Motor neuron (in vitro differentiated cells): ENCODE measurements at regions not wholly inside any gene's neighbourhood (a gene's known extent, or its start where the extent isn't known, plus 50 kb on each side); places are given as distances from the start of the nearest gene placed in this dataset.

ENCODE experiments used
- ATAC-seq, 8 experiments: fragments of 200-7000 bp; cut with Tn5 transposase; replicated peaks in 6 of 8; 2 replicates each; pipeline ENCODE4 v1.8.0; 2021; ENCODE audit warnings: mild to moderate bottlenecking in 8 of 8, moderate library complexity in 8 of 8
- H3K27ac ChIP-seq, 2 donors: fragments of 250-450 bp; sonication (Bioruptor Pico); 2 replicates each; pipeline ENCODE4 v1.9.0; 2021; ENCODE audit warnings: antibody characterized with exemption in 2 of 2, mild to moderate bottlenecking in 2 of 2, moderate library complexity in 1 of 2
- H3K4me1 ChIP-seq, 2 donors: fragments of 250-450 bp; sonication (Bioruptor Pico); replicated peaks in 1 of 2; 2 replicates each; pipeline ENCODE4 v1.6.1; 2021; ENCODE audit warnings: antibody characterized with exemption in 2 of 2, mild to moderate bottlenecking in 2 of 2, moderate library complexity in 1 of 2
- H3K4me3 ChIP-seq, 5 donors: fragments of 250-450 bp; sonication (Bioruptor Pico); 2 replicates each; pipeline ENCODE4 v1.9.0; 2021; ENCODE audit warnings: antibody characterized with exemption in 5 of 5, mild to moderate bottlenecking in 5 of 5, moderate library complexity in 4 of 5
- WGBS, 10 experiments: fragments of 450-650 bp; shearing (Covaris generic); methylation state at CpG; one replicate each; pipeline ENCODE4 v1.0.0; 2022; 5-methylcytosine and 5-hydroxymethylcytosine counted together
- in situ Hi-C, 9 experiments: fragments of 400-800 bp; cut with MboI; loops; one replicate each; pipeline ENCODE4 v1.15.0; 2021; ENCODE audit warnings: low sequenced_read_pairs in 9 of 9, low pct_unique_long_range_greater_than_20kb in 2 of 9; ENCODE audit not compliant: unreplicated experiment in 9 of 9

DNA sequence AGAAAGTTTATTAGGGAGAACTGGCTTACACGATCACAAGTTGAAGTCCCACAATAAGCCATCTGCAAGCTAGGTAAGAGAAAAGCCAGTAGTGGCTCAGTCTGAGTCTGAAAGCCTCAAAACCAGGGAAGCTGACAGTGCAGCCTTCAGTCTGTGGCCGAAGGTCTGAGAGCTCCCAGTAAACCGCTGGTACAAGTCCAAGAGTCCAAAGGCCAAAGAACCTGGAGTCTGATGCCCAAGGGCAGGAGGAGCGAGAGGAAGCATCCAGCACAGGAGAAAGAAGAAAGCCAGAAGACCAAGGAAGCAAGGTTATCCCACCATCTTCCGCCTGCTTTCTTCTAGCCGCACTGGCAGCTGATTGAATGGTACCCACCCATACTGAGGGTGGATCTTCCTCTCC, 97.3 kb upstream of the FBN2 start:
- H3K4me3 ChIP-seq: no peak overlapping the region
- no peak for ATAC-seq
- 20 to 100% (median 94%) methylated on average over 1 to 5 of the region's 6 CpGs; no CpG with 5 or more reads in 3 of the 10 experiments for WGBS, 10 experiments
- H3K4me1 ChIP-seq: no peaks in the 10 kb centered on the region
- H3K27ac ChIP-seq: no peak overlapping the region
- in situ Hi-C loops: no loop called here

DNA sequence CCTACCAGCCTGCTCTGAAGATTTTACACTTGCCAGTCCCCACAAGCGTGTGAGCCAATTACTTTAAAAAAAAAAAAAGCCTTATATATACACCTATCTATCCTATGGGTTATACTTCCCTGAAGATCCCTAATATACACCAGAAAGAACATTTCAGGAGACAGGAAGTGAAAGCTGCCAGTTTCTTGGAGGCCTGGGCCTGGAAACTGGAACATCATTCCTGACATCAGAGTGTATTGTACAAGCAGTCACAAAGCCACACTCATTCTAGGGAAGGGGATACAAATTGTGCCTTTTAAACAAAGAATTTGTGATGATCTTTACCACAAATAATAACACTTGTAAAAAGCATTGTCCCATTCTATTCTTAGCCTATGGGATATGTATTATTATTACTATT, 98.3 kb upstream of the FBN2 start:
- in situ Hi-C loops: no loop called here
- H3K4me3 ChIP-seq: no peak overlapping the region
- WGBS, 10 experiments: 0 to 100% (median 83%) methylated on average over 1 of the region's 1 CpG; no CpG with 5 or more reads in 3 of the 10 experiments
- H3K4me1 ChIP-seq: no peaks in the 10 kb centered on the region
- ATAC-seq: no peak
- H3K27ac ChIP-seq: no peak overlapping the region

DNA sequence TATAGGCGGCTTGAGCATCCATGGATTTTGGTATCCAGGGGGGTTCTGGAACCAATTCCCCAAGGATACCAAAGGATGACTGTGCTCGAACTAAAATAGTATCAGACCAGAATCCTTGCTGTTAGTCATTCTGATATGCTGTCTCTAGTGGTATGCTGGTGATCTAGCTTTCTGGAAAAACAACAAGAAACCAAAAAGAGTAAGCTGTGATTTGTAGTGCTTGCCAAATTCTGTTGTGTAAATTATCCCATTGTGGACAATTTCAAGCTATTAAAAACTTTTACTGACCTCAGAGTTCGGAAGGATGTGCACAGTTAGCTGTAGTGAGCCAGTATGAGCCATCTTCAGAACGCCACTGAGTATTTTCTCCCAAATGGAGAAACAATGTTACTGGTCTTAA, 99.0 kb upstream of the FBN2 start:
- in situ Hi-C loops: no loop called here
- WGBS, 10 experiments: 18 to 100% (median 85%) methylated on average over 2 to 4 of the region's 4 CpGs
- no peaks in the 10 kb centered on the region for H3K4me1 ChIP-seq
- no peak overlapping the region for H3K27ac ChIP-seq
- no peak overlapping the region for H3K4me3 ChIP-seq
- no peak for ATAC-seq

DNA sequence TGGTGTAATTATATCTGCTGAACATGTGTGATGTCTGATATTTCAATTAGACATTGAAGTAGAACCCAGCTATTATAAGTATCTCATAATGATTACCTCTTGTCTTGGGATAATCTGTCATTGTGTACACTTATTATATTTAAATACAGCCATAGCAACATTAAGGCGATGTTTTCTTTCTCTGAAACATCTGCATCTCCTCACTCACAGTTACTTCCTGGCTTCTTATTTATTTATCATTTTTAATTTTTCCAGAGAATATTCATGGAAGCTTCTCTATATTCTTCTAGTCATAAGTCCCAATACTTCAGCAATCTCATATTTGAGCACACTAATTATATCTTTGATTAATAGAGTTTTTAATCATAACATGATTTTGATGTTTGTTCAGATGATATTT, 103.8 kb upstream of the FBN2 start:
- ATAC-seq: no peak
- in situ Hi-C loops: no loop called here
- 46 to 100% (median 92%) methylated on average over 1 of the region's 1 CpG; no CpG with 5 or more reads in 1 of the 10 experiments for WGBS, 10 experiments
- no peak overlapping the region for H3K27ac ChIP-seq
- H3K4me3 ChIP-seq: no peak overlapping the region
- H3K4me1 ChIP-seq: no peaks in the 10 kb centered on the region

DNA sequence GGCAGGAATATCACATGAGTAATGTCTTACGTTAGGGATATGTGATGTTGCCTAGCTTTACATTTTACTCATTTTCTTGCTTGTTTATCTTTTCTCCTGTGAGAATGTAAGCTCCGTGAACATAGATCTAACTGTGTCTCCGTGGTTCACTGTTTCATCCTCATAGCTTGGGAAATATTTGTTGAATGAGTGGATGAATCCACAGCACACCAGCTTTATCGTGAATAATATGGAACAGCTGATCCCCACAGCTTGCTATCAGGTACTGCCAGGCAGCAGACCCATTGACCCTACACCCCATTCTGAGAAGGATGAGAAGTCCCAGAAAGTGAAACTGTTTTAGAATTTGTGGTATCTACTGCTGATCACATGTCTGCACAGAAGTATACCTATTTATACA, 106.8 kb upstream of the FBN2 start:
- H3K4me3 ChIP-seq: no peak overlapping the region
- in situ Hi-C loops: no loop called here
- ATAC-seq: peak in 1 of 8 experiments; percentile 20
- no peak overlapping the region for H3K27ac ChIP-seq
- 2 to 89% (median 62%) methylated on average over 3 to 4 of the region's 4 CpGs; no CpG with 5 or more reads in 1 of the 10 experiments for WGBS, 10 experiments
- H3K4me1 ChIP-seq: no peaks in the 10 kb centered on the region

DNA sequence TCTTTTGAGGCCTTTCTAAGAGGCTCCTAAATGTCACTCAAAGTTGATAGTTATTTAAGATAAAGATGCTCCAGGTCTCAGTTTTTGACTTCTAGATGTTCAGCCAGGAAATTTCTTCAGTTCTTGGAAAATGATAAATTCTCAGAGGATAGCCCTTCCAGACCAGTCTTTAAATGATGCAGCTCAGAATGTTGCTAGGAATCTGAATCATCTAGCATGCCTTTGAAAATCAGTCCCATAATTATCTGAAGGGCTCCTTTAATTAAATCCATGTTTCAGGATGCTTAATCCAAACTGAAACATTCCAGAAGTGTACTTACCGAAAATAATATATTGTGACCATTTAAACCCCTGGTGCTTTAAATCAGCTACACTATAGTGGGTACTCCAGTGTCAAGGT, 107.5 kb upstream of the FBN2 start:
- H3K4me1 ChIP-seq: no peaks in the 10 kb centered on the region
- 0 to 100% (median 79%) methylated on average over 1 of the region's 1 CpG; no CpG with 5 or more reads in 2 of the 10 experiments for whole genome bisulfite sequencing, 10 experiments
- in situ Hi-C loops: no loop called here
- no peak for ATAC-seq
- H3K27ac ChIP-seq: no peak overlapping the region
- no peak overlapping the region for H3K4me3 ChIP-seq

DNA sequence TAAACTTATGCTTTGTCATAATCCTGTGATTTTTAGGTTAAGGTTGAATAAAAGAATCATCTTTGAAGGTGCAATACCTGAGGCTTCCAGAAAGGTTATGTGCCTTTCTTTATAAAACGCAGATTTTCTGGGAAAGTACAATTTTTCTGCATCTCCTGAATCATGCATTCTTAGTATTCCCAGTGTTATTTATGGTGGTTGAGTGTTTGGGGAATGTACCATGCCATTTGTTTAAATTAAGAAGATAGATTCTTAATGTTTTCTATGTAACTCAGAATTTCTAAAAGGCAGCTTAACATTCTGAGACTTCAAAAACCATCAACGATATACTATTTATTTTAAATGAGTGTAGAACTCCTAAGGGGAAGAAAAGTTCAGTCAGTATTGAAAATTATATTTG, 108.1 kb upstream of the FBN2 start:
- no peak overlapping the region for H3K27ac ChIP-seq
- WGBS, 10 experiments: 0 to 100% (median 85%) methylated on average over 1 to 2 of the region's 2 CpGs; no CpG with 5 or more reads in 1 of the 10 experiments
- in situ Hi-C loops: no loop called here
- H3K4me3 ChIP-seq: no peak overlapping the region
- no peaks in the 10 kb centered on the region for H3K4me1 ChIP-seq
- no peak for ATAC-seq

DNA sequence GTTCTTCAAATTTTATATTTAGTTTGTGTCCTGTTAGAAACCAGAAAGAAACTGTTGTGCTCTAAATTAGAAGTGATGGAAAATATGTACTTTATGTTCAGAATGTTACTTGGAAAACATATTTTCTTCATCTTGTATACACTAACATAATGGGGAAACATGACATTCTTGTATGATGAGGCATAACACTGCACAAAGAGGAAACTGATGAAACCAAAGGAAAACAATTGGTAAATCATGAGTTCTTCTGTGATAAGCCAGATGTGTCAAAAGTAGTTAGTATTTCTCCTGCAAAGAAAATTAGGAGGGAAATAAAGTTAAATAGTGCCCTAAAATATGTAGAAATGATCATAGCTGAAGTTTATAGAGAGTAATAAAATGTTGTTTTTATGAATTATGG, 111.1 kb upstream of the FBN2 start:
- H3K4me1 ChIP-seq: no peaks in the 10 kb centered on the region
- H3K4me3 ChIP-seq: no peak overlapping the region
- no peak overlapping the region for H3K27ac ChIP-seq
- in situ Hi-C loops: no loop called here
- no peak for ATAC-seq

DNA sequence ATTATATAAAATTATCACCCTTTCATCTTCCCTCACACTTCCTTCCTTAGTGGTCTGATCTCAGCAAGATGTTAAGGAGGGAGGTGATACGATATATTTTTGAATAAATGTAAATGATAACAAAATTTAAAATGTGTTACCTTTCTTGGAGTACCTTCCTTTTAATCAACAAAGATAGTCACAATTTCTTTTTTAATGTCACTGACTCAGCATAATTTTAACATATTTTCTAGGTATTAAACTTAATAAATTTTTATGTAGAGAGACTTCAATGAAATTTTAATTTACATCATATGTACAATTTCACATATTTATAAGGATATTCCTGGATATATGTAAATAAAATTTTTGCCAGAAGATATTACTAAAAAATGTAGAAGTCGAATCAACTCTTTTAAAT, 125.0 kb upstream of the FBN2 start:
- no peak overlapping the region for H3K27ac ChIP-seq
- ATAC-seq: no peak
- in situ Hi-C loops: loop anchor here in 2 of 9 experiments (25.0 kb wide), 3 partner anchors 126 to 451 kb away; partner anchors contain the start of gene FBN2 (in 1 of the 2)
- 6 to 96% (median 71%) methylated on average over 1 to 2 of the region's 2 CpGs; no CpG with 5 or more reads in 1 of the 10 experiments for WGBS, 10 experiments
- no peaks in the 10 kb centered on the region for H3K4me1 ChIP-seq
- no peak overlapping the region for H3K4me3 ChIP-seq

DNA sequence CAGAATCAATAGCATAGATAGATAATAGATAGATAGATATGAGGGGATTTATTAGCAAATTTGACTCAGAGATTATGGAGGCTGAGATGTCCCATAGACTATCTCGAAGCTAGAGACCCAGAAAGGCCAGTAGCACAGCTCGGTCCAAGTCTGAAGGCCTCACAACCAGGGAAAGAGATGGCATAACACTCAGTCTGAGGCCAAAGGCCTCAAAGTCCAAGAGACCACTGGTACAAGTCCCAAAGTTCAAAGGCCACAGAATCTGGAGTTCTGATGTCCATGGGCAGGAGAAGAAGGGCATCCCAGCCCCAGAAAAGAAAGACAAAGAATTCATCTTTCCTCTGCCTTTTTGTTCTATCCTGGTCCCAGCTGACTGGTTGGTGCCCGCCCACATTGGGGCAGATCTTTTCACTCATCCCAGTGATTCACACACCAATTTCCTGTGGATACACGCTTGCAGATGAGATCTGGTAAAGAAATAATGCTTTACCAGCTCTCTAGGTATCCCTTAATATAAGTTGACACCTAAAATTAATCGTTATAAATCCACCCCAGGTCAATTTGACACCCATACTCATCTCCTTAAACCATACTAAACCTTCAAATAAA, 127.8 kb upstream of the FBN2 start:
- 0 to 100% (median 55%) methylated on average over 1 to 5 of the region's 5 CpGs; no CpG with 5 or more reads in 2 of the 10 experiments for WGBS, 10 experiments
- in situ Hi-C loops: loop anchor here in 2 of 9 experiments (25.0 kb wide), 3 partner anchors 129 to 454 kb away; partner anchors contain the start of gene FBN2 (in 1 of the 2)
- no peak overlapping the region for H3K4me3 ChIP-seq
- no peak for ATAC-seq
- no peaks in the 10 kb centered on the region for H3K4me1 ChIP-seq
- no peak overlapping the region for H3K27ac ChIP-seq

DNA sequence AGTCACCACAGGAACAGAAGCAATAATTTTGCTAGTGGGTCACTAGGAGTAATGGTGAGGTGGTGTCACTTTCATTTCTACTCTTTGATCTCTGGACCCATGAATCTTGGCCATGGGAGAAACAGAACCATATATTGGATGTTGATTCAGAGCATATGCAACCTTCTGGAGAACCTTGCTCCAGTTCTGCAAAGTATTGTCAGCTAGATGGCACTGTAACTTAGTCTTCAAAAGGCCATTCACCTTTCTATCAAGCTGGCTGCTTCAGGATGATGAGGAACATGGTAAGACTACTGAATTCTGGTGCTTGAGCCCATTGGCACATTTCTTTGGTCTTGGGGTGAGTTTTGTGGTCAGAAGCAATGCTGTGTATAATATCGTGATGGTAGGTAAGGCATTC, 129.1 kb upstream of the FBN2 start:
- H3K4me1 ChIP-seq: no peaks in the 10 kb centered on the region
- peak in 3 of 8 experiments; percentile 33 to 63 (median 55) for ATAC-seq
- 50 to 100% (median 80%) methylated on average over 1 of the region's 1 CpG; no CpG with 5 or more reads in 7 of the 10 experiments for WGBS, 10 experiments
- H3K4me3 ChIP-seq: no peak overlapping the region
- in situ Hi-C loops: loop anchor here in 2 of 9 experiments (25.0 kb wide), 3 partner anchors 130 to 455 kb away; partner anchors contain the start of gene FBN2 (in 1 of the 2)
- no peak overlapping the region for H3K27ac ChIP-seq

DNA sequence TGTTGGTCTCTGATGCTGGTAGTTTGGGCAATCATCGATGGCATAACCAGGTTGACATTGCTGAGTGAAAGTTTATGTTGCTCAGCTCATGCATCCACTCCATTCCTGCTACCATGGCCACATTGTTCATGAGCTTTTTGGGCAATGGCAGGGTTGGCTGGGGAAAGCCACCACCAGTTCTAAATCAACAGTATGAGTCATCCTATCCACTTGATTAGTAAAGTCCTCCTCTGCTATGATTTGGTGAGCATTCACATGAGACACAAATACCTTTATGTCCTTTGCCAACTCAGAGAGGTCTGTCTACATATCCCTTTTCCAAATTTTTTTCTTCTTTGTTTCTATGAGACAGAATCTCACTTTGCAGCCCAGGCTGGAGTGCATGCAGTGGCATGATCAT, 129.7 kb upstream of the FBN2 start:
- H3K4me3 ChIP-seq: no peak overlapping the region
- 57 to 100% (median 88%) methylated on average over 1 of the region's 1 CpG; no CpG with 5 or more reads in 5 of the 10 experiments for WGBS, 10 experiments
- ATAC-seq: no peak
- H3K27ac ChIP-seq: no peak overlapping the region
- in situ Hi-C loops: loop anchor here in 2 of 9 experiments (25.0 kb wide), 3 partner anchors 130 to 455 kb away; partner anchors contain the start of gene FBN2 (in 1 of the 2)
- H3K4me1 ChIP-seq: no peaks in the 10 kb centered on the region

DNA sequence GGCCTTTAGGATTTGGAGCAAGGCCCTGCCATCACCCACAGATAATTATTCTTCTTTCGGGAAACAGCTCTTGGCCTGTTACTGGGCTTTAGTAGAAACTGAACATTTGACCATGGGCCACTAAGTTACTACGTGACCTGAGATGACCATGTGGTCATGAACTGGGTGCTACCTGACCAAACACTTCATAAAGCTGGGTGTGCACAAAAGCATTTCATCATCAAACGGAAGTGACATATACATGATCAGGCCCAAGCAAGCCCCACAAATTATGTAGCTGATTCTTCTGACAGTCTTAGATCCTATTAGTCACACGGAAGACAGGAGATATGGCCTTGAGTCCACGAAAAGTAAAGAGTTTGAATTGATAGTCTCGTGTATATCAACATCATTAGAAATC, 130.9 kb upstream of the FBN2 start:
- no peak for ATAC-seq
- 23 to 100% (median 83%) methylated on average over 2 to 6 of the region's 6 CpGs; no CpG with 5 or more reads in 1 of the 10 experiments for WGBS, 10 experiments

DNA sequence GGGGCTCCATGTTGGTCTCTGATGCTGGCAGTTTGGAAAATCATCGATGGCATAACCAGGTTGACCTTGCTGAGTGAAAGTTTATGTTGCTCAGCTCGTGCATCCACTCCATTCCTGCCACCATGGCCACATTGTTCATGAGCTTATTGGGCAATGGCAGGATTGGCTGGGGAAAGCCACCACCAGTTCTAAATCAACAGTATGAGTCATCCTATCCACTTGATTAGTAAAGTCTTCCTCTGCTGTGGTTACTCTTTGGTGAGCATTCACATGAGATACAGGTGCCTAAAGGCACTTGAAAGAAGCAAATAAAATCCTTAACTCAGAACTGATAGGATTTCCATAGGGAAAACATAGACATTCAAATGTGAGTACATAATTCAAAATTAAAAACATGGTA, 131.8 kb upstream of the FBN2 start:
- in situ Hi-C loops: loop anchor here in 3 of 9 experiments (10.0 to 25.0 kb wide), 4 partner anchors 133 to 458 kb away; partner anchors contain the start of gene FBN2 (in 1 of the 3)
- no peak for ATAC-seq

More for the DNA sequence above, 130.9 kb upstream of the FBN2 start:
- in situ Hi-C loops: loop anchor here in 2 of 9 experiments (25.0 kb wide), 3 partner anchors 132 to 457 kb away; partner anchors contain the start of gene FBN2 (in 1 of the 2)
- no peak overlapping the region for H3K4me3 ChIP-seq
- no peak overlapping the region for H3K27ac ChIP-seq
- H3K4me1 ChIP-seq: no peaks in the 10 kb centered on the region

More for the DNA sequence above, 131.8 kb upstream of the FBN2 start:
- WGBS, 10 experiments: 0 to 100% (median 73%) methylated on average over 1 to 2 of the region's 2 CpGs; no CpG with 5 or more reads in 5 of the 10 experiments
- no peak overlapping the region for H3K4me3 ChIP-seq
- no peaks in the 10 kb centered on the region for H3K4me1 ChIP-seq
- H3K27ac ChIP-seq: no peak overlapping the region
